Testis (tissue), 2 donors: ENCODE measurements at regions not wholly inside any gene's neighbourhood (a gene's known extent, or its start where the extent isn't known, plus 50 kb on each side); places are given as distances from the start of the nearest gene placed in this dataset.

Source experiments
- DNase-seq: peaks from one replicate; pipeline ENCODE4 v3.0.0-alpha.2; 2019
- H3K27ac ChIP-seq, 2 donors: fragments of 200-600 bp; sonication (generic); one replicate each; pipeline ENCODE4 v1.5.1; 2019
- H3K27me3 ChIP-seq: fragments of 200-600 bp; sonication (generic); one replicate; pipeline ENCODE4 v1.5.1; 2019
- H3K36me3 ChIP-seq: fragments of 200-600 bp; sonication (generic); one replicate; pipeline ENCODE4 v1.5.1; 2017; ENCODE audit warnings: low read depth; ENCODE audit errors: missing control alignments
- H3K4me1 ChIP-seq: fragments of 200-600 bp; sonication (generic); one replicate; pipeline ENCODE4 v1.5.1; 2019
- H3K4me3 ChIP-seq, 2 donors: fragments of 200-600 bp; sonication (generic); one replicate each; pipeline ENCODE4 v1.5.1; 2017 to 2019
- H3K9me3 ChIP-seq: fragments of 200-600 bp; sonication (generic); one replicate; pipeline ENCODE4 v1.5.1; 2017
- POLR2A ChIP-seq: fragments of 450-650 bp; IDR thresholded peaks from one replicate; pipeline ENCODE4 v1.6.1; 2017; ENCODE audit warnings: antibody characterized with exemption, mild to moderate bottlenecking, moderate library complexity
- WGBS, 2 donors: methylation state at CpG; one replicate each; pipeline ENCODE4 v1.1.5; 2018; 5-methylcytosine and 5-hydroxymethylcytosine counted together
- intact Hi-C: fragments of 100-400 bp; cut with DNase I; formaldehyde crosslinking; loops from one replicate; pipeline ENCODE4 v1.15.1; 2023; ENCODE audit warnings: low total_unique reads
- TF ChIP-seq, protein P1 (sequence below), 3 experiments: fragments of 450-650 bp in 2 of 3; fragments of 200-600 bp in 1 of 3; sonication (generic) in 1 of 3; IDR thresholded peaks; one replicate each; pipeline ENCODE4 v1.5.1; 2016 to 2019; ENCODE audit warnings: antibody characterized with exemption in 3 of 3, mild to moderate bottlenecking in 2 of 3, moderate library complexity in 1 of 3

DNA sequence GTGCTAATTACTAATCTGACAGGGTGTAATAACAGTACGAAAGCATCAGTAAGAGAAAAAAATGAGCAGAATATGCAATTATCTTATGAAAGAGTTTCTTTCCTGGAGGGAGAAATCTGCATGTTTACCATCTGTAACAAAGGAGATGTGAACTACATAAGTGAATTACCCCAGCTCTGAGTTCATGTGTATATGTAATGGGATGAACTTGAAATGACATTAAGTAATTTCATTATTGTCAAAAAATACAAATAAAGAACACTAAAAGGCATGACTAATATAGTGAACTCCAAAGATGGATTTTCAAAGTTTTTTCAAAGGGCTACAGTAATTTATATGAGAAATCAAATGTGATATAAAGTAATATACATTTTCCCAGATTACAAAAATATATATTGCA is 944.0 kb downstream of the MAT2B start:
- 77 to 93% methylated on average over 1 of the region's 1 CpG for WGBS, 2 donors
- H3K27ac ChIP-seq, result no peak overlapping the region
- DNase-seq, result no peak
- no peak overlapping the region for H3K4me3 ChIP-seq
- TF ChIP-seq, protein P1, sequence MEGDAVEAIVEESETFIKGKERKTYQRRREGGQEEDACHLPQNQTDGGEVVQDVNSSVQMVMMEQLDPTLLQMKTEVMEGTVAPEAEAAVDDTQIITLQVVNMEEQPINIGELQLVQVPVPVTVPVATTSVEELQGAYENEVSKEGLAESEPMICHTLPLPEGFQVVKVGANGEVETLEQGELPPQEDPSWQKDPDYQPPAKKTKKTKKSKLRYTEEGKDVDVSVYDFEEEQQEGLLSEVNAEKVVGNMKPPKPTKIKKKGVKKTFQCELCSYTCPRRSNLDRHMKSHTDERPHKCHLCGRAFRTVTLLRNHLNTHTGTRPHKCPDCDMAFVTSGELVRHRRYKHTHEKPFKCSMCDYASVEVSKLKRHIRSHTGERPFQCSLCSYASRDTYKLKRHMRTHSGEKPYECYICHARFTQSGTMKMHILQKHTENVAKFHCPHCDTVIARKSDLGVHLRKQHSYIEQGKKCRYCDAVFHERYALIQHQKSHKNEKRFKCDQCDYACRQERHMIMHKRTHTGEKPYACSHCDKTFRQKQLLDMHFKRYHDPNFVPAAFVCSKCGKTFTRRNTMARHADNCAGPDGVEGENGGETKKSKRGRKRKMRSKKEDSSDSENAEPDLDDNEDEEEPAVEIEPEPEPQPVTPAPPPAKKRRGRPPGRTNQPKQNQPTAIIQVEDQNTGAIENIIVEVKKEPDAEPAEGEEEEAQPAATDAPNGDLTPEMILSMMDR (IDR thresholded peaks at IDR 0.05), result no peak
- no peak for TF ChIP-seq POLR2A
- H3K4me1 ChIP-seq, result no peaks in the 10 kb centered on the region
- no peaks in the 10 kb centered on the region for H3K27me3 ChIP-seq
- intact Hi-C loops, result no loop called here
- H3K9me3 ChIP-seq, result no peaks in the 10 kb centered on the region
- H3K36me3 ChIP-seq, result no peaks in the 10 kb centered on the region

- DNase-seq, result no peak
- Histone ChIP-seq H3K27ac (no peak overlapping the region), H3K4me3 (no peak overlapping the region), H3K9me3 (no peaks in the 10 kb centered on the region), H3K36me3 (no peaks in the 10 kb centered on the region), H3K27me3 (no peaks in the 10 kb centered on the region), H3K4me1 (no peaks in the 10 kb centered on the region)
- TF ChIP-seq, protein P1 (IDR thresholded peaks at IDR 0.05), result no peak
- TF ChIP-seq POLR2A, result no peak
- intact Hi-C loops, result no loop called here
Measured at GRCh38 chr5:164466033-164466432, 960.6 kb downstream of the MAT2B start.

- H3K4me1 ChIP-seq, result no peaks in the 10 kb centered on the region
- H3K9me3 ChIP-seq, result no peaks in the 10 kb centered on the region
- H3K4me3 ChIP-seq, result no peak overlapping the region
- no peaks in the 10 kb centered on the region for H3K36me3 ChIP-seq
- no peak overlapping the region for H3K27ac ChIP-seq
- DNase-seq, result no peak
- 85 to 89% methylated on average over 1 of the region's 1 CpG for WGBS, 2 donors
- intact Hi-C loops, result no loop called here
- no peaks in the 10 kb centered on the region for H3K27me3 ChIP-seq
- TF ChIP-seq POLR2A, result no peak
- TF ChIP-seq, protein P1 (IDR thresholded peaks at IDR 0.05), result no peak
Measured at GRCh38 chr5:164470312-164470711, 964.9 kb downstream of the MAT2B start.

- Histone ChIP-seq H3K9me3 (no peaks in the 10 kb centered on the region), H3K27me3 (no peaks in the 10 kb centered on the region), H3K36me3 (no peaks in the 10 kb centered on the region), H3K4me3 (no peak overlapping the region), H3K4me1 (no peaks in the 10 kb centered on the region), H3K27ac (no peak overlapping the region)
- DNase-seq, result no peak
- WGBS, 2 donors, result 72 to 75% methylated on average over 1 of the region's 1 CpG
- intact Hi-C loops, result no loop called here
- no peak for TF ChIP-seq POLR2A
- TF ChIP-seq, protein P1 (IDR thresholded peaks at IDR 0.05), result no peak
Measured at GRCh38 chr5:164472165-164472564, 966.7 kb downstream of the MAT2B start.

DNA sequence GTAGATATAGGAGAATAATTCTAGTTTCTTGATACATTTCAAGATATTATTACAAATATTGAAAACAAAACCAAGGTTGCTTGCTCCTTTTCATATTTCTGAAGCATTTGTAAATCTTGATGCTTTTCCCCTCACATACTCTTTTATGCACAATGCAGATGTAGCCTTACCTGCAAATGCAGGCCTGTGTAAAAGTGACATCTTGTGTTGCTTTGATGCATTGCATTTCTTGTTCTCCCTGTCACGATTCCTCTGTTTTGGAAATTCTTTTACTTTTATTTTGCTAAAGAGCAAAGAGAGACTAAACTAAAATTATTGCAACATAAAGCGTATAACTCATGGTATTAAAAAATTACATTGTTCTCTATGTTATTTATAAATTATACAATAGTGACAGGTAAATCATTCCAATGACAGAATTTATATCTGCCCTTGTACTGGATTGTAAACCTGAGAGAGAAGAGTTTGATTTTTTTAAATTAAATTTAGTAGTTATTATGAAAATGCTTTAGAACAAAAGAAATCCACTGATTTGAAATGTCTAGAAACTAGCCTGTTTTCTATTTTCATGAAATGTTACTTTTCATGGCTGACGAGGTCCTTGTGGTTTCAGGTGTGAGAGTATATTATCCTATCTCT is 970.0 kb downstream of the MAT2B start:
- DNase-seq, result no peak
- Histone ChIP-seq H3K9me3 (no peaks in the 10 kb centered on the region), H3K4me3 (no peak overlapping the region), H3K4me1 (no peaks in the 10 kb centered on the region), H3K36me3 (no peaks in the 10 kb centered on the region), H3K27ac (no peak overlapping the region), H3K27me3 (no peaks in the 10 kb centered on the region)
- WGBS, 2 donors, result 74 to 77% methylated on average over 3 of the region's 3 CpGs
- TF ChIP-seq POLR2A, result no peak
- TF ChIP-seq, protein P1 (IDR thresholded peaks at IDR 0.05), result peak in 1 of 3 experiments; percentile 22
- intact Hi-C loops, result no loop called here
